ENCODE measurements at regions not wholly inside any gene's neighbourhood (a gene's known extent, or its start where the extent isn't known, plus 50 kb on each side); places are given as distances from the start of the nearest gene placed in this dataset.

DNA sequence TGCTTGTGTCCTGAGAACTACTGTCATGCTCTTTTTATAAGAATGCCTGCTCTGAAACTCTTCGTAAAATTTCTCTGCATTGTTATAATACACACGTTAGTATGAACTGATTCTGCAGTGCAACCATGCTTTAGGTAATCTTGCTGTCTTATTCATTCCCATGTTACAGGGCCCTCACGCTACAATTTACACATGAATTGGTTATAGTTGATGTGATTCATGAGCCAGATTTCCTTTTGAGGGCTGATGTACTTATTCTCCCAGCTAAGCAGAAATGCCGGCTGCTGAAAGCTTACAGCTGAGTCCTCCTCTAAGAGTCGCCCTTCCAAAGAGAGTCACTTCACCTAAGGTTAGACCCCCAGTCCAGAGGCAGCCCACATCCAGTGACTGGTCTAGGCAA lies 233.5 kb upstream of the PCSK5 start:
- Histone ChIP-seq H3K4me3 (no peak overlapping the region), H3K27ac (no peak overlapping the region), H3K4me1 (no peaks in the 10 kb centered on the region), H3K9me3 (no peaks in the 10 kb centered on the region), H3K4me2 (no peak overlapping the region)
- DNase-seq (ENCODE audit: low read depth in 1 of 2, low spot score in 1 of 2) = no peak
- 22% methylated on average over 5 of the region's 5 CpGs for WGBS (ENCODE audit: missing lambda C conversion rate)
- POLR2A ChIA-PET = no interaction called here
- no peak for FAIRE-seq
- CTCF ChIA-PET = no interaction called here
- ATAC-seq = no peak
- TF ChIP-seq BHLHE40 (IDR thresholded peaks at IDR 0.05; ENCODE audit: low read depth, low read length) = no peak
- TF ChIP-seq HEYL (CRISPR knock-in tag; IDR thresholded peaks at IDR 0.05) = no peak
- TF ChIP-seq CBX2 (IDR thresholded peaks at IDR 0.05; ENCODE audit: borderline replicate concordance, low read depth) = no peak

DNA sequence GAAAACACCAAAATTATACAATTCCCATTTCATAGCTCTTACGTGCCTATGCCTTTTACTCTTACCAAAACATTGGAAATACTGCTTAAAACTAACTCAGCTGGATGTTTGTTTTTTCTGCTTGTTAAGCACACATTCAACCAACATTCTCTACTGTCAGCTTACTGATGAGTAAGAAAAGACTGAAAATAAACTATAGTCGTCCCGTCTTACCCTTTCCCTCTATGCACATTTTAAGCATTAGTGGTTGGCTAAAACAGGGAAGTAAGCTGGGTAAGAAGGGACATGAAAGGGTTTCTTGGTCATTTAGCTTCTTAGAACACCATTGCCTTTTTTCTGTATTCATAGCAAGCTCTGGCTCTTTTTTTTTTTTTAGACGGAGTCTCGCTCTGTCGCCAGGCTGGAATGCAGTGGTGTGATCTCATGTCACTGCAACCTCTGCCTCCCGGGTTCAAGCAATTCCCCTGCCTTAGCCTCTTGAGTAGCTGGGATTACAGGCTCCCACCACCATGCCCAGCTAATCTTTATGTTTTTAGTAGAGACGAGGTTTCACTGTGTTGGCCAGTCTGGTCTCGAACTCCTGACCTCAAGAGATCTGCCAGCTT lies 232.1 kb upstream of the PCSK5 start:
- FAIRE-seq = no peak

DNA sequence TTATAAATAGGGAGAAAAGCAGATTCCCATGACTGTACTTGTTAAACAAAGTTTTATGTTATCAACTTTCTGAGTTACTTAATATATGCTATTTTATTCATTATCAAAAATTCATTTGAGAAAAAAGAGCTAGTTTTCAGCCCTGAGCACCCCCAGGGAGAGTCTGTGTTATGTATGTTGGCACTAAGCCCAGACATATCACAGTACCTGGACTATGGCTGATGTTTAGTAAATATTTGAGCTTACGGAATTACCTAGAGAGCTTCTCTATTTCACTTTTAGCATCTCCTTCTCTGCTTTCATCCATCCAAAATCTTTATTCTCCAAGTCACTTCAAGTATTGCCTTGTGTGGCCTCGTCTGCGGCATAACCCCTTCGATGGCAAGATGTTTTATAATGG lies 225.9 kb upstream of the PCSK5 start:
- FAIRE-seq (no peak), DNase-seq (ENCODE audit: low read depth in 1 of 2, low spot score in 1 of 2) (no peak), ATAC-seq (no peak)
- H3K27ac ChIP-seq = no peak overlapping the region
- CTCF ChIA-PET = no interaction called here
- 10% methylated on average over 4 of the region's 4 CpGs for WGBS (ENCODE audit: missing lambda C conversion rate)
- no peaks in the 10 kb centered on the region for H3K4me1 ChIP-seq
- no peak overlapping the region for H3K4me2 ChIP-seq
- H3K4me3 ChIP-seq = no peak overlapping the region
- POLR2A ChIA-PET = no interaction called here
- H3K9me3 ChIP-seq = no peaks in the 10 kb centered on the region
- TF ChIP-seq SREBF2 (IDR thresholded peaks at IDR 0.05) = no peak
- TF ChIP-seq, protein P1, sequence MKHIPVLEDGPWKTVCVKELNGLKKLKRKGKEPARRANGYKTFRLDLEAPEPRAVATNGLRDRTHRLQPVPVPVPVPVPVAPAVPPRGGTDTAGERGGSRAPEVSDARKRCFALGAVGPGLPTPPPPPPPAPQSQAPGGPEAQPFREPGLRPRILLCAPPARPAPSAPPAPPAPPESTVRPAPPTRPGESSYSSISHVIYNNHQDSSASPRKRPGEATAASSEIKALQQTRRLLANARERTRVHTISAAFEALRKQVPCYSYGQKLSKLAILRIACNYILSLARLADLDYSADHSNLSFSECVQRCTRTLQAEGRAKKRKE (CRISPR knock-in tag; IDR thresholded peaks at IDR 0.05; ENCODE audit: low read depth) = no peak
- TF ChIP-seq ZC3H11A (IDR thresholded peaks at IDR 0.05) = no peak
- TF ChIP-seq, protein P2, sequence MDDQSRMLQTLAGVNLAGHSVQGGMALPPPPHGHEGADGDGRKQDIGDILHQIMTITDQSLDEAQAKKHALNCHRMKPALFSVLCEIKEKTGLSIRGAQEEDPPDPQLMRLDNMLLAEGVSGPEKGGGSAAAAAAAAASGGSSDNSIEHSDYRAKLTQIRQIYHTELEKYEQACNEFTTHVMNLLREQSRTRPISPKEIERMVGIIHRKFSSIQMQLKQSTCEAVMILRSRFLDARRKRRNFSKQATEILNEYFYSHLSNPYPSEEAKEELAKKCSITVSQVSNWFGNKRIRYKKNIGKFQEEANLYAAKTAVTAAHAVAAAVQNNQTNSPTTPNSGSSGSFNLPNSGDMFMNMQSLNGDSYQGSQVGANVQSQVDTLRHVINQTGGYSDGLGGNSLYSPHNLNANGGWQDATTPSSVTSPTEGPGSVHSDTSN (IDR thresholded peaks at IDR 0.05) = no peak
- no peak for TF ChIP-seq CBX2 (IDR thresholded peaks at IDR 0.05; ENCODE audit: borderline replicate concordance, low read depth)
- no peak for TF ChIP-seq ZNF302 (CRISPR knock-in tag; IDR thresholded peaks at IDR 0.05)
- TF ChIP-seq RAD21 (conservative IDR thresholded peaks at IDR 0.05 in 1 of 2, IDR thresholded peaks at IDR 0.05 in 1 of 2) = no peak
- no peak for TF ChIP-seq KDM1A (IDR thresholded peaks at IDR 0.05; ENCODE audit: low read depth)
- TF ChIP-seq HOXB5 (CRISPR knock-in tag; IDR thresholded peaks at IDR 0.05) = no peak
- TF ChIP-seq POLR2A (IDR thresholded peaks at IDR 0.05; ENCODE audit: low read length) = no peak
- TF ChIP-seq ESRRA (IDR thresholded peaks at IDR 0.05; ENCODE audit: borderline replicate concordance, low read length) = no peak

More for the DNA sequence above, 232.1 kb upstream of the PCSK5 start:
- ChIA-PET POLR2A (no interaction called here), CTCF (no interaction called here)
- Histone ChIP-seq H3K4me1 (no peaks in the 10 kb centered on the region), H3K27ac (no peak overlapping the region), H3K4me2 (no peak overlapping the region), H3K9me3 (no peaks in the 10 kb centered on the region), H3K4me3 (no peak overlapping the region)
- TF ChIP-seq FOSB (CRISPR knock-in tag; IDR thresholded peaks at IDR 0.05) (no peak), CBX2 (IDR thresholded peaks at IDR 0.05; ENCODE audit: borderline replicate concordance, low read depth) (no peak), KDM1A (IDR thresholded peaks at IDR 0.05; ENCODE audit: low read depth) (no peak), SMC3 (IDR thresholded peaks at IDR 0.05) (no peak), FOXS1 (CRISPR knock-in tag; IDR thresholded peaks at IDR 0.05) (no peak), RFX5 (IDR thresholded peaks at IDR 0.05) (no peak), NPAS2 (CRISPR knock-in tag; IDR thresholded peaks at IDR 0.05; ENCODE audit: borderline replicate concordance) (no peak), HOXB5 (CRISPR knock-in tag; IDR thresholded peaks at IDR 0.05) (no peak), TFCP2L1 (CRISPR knock-in tag; IDR thresholded peaks at IDR 0.05) (no peak), KDM5A (IDR thresholded peaks at IDR 0.05) (no peak), ZFP36 (IDR thresholded peaks at IDR 0.05; ENCODE audit: borderline replicate concordance, partially characterized antibody) (no peak), JUNB (IDR thresholded peaks at IDR 0.05) (no peak), JUN (IDR thresholded peaks at IDR 0.05) (no peak)
- TF ChIP-seq, protein P3, sequence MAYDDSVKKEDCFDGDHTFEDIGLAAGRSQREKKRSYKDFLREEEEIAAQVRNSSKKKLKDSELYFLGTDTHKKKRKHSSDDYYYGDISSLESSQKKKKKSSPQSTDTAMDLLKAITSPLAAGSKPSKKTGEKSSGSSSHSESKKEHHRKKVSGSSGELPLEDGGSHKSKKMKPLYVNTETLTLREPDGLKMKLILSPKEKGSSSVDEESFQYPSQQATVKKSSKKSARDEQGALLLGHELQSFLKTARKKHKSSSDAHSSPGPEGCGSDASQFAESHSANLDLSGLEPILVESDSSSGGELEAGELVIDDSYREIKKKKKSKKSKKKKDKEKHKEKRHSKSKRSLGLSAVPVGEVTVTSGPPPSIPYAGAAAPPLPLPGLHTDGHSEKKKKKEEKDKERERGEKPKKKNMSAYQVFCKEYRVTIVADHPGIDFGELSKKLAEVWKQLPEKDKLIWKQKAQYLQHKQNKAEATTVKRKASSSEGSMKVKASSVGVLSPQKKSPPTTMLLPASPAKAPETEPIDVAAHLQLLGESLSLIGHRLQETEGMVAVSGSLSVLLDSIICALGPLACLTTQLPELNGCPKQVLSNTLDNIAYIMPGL (CRISPR knock-in tag; IDR thresholded peaks at IDR 0.05; ENCODE audit: borderline replicate concordance) = no peak
- TF ChIP-seq, protein P4, sequence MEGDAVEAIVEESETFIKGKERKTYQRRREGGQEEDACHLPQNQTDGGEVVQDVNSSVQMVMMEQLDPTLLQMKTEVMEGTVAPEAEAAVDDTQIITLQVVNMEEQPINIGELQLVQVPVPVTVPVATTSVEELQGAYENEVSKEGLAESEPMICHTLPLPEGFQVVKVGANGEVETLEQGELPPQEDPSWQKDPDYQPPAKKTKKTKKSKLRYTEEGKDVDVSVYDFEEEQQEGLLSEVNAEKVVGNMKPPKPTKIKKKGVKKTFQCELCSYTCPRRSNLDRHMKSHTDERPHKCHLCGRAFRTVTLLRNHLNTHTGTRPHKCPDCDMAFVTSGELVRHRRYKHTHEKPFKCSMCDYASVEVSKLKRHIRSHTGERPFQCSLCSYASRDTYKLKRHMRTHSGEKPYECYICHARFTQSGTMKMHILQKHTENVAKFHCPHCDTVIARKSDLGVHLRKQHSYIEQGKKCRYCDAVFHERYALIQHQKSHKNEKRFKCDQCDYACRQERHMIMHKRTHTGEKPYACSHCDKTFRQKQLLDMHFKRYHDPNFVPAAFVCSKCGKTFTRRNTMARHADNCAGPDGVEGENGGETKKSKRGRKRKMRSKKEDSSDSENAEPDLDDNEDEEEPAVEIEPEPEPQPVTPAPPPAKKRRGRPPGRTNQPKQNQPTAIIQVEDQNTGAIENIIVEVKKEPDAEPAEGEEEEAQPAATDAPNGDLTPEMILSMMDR (IDR thresholded peaks at IDR 0.05) = no peak
- TF ChIP-seq, protein P2 (IDR thresholded peaks at IDR 0.05) = no peak
- TF ChIP-seq, protein P5, sequence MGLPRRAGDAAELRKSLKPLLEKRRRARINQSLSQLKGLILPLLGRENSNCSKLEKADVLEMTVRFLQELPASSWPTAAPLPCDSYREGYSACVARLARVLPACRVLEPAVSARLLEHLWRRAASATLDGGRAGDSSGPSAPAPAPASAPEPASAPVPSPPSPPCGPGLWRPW (IDR thresholded peaks at IDR 0.05) = no peak
- DNase-seq (ENCODE audit: low read depth in 1 of 2, low spot score in 1 of 2) = no peak
- ATAC-seq = no peak
- 31% methylated on average over 9 of the region's 9 CpGs for WGBS (ENCODE audit: missing lambda C conversion rate)
